DMS 273 (cell line): ENCODE measurements at regions not wholly inside any gene's neighbourhood (a gene's known extent, or its start where the extent isn't known, plus 50 kb on each side); places are given as distances from the start of the nearest gene placed in this dataset.
"Not testable (repeated sequence)": the region's sequence is repeated elsewhere in the genome, so short reads cannot be mapped to it uniquely, and the experiment has no call there.

Experiments used
- DNase-seq: peaks from one replicate; lab custom pipeline; 2025; ENCODE audit not compliant: unreplicated experiment; lab: John Stamatoyannopoulos, UW

DNA sequence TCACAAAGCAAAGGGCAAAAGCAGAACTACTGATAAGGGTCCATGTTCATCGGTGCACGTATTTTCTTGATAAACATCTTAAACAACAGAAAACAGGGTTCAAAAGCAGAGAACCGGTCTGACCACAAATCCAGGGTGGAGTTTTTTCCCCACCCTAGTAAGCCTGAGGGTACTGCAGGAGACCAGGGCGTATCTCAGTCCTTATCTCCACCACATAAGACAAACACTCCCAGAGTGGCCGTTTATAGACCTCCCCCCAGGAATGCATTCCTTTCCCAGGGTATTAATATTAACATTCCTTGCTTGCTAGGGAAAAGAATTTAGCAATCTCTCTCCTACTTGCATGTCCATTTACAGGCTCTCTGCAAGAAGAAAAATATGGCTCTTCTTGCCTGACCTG lies 567.9 kb upstream of the HS3ST1 start:
- DNase-seq, result not testable (repeated sequence)

DNA sequence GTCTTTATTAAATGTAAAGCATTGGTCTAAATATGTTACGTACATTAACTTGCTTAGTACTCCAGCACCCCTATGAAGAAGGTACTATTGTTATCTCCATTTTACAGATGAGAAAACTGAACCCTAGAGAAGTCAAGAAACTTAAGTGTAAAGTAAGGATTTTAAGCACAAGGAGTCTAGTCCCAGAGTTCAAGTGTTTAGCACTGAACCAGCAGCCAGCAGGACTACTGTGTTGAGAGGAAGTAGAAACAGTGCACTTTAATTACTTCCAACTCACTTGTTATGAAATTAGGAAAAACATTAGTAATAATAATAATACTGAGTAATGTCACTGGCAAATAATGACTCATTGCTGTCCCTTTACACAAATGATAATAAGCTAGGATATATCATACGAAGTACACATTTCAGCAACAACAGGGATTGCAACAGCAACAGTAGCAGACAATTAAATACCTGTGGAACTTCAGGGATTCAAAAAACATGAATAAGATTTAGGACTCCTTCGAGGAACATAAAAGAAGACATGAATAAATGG lies 548.1 kb upstream of the HS3ST1 start:
- no peak for DNase-seq

DNA sequence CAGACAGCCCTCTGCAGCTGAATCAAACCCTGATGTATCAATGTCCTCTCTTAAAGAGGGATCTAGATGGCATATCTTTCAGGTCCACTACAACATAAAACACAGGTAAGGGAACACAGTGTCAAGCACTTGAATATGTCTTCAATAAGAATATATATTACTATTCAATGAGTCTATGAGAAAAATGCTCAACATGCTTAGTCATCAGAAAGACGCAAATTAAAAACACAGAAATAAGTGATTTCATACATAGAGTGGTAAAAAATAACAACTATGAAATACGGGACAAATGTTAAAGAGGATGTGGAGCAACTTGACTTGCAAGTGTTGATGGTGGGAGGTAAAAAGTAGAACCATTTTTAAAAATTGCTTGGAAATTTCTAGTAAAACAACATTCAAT lies 544.6 kb upstream of the HS3ST1 start:
- DNase-seq, result no peak

DNA sequence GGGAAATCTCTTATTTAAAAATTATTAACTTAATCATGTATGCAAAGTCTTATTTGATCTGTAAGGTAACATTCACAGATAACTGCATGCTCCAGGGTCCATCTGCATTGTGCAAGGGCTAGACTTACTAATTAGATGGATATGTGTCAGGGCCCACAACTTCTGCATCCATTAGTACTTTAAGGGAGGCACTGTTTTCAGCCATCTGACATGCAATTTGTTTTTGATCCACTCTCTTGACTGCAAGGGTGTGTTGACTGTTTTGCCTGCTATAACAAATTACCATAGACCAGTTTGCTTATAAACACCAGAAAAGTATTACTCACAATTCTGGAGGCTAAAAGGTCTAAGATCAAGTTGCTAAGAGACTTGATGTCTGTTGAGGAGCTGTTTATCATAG lies 542.1 kb upstream of the HS3ST1 start:
- DNase-seq, result no peak

DNA sequence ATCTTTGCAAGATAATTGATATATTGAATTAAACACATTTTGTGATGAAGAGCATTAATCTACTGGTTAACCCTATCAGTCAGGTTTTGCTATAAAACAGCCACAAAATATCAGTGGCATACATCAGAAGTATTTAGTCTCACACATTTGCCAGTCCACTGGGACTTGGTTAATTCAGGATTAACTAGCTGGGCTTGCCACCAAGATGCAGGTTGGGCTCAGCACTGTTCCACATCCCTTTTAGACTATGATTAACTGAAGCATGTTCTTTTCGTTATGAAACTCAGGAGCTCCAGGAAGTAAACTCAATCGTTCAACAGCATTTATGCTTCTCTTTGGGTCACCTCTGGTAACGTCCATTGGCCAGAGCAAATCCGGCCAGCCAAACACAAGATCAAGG lies 538.1 kb upstream of the HS3ST1 start:
- DNase-seq, result no peak

DNA sequence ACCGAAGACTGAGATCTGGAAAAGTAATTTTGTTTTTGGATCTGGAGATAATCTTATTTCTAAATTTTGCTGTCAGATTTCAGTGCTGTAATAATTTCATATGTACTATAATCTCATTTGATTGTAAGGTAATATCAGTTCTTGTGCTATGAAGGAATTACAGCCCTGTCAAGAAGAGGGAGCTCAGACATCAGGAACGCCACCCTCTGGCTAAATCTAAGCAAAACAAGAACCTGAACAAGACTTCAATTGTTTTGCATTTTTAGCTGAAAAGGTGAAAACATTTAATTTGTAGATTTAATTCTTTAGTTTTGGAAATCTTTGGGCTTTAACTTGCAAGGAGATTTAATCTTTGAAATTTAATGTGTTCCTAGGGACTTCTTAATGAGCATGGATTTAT lies 525.4 kb upstream of the HS3ST1 start:
- peak; percentile 12 for DNase-seq

DNA sequence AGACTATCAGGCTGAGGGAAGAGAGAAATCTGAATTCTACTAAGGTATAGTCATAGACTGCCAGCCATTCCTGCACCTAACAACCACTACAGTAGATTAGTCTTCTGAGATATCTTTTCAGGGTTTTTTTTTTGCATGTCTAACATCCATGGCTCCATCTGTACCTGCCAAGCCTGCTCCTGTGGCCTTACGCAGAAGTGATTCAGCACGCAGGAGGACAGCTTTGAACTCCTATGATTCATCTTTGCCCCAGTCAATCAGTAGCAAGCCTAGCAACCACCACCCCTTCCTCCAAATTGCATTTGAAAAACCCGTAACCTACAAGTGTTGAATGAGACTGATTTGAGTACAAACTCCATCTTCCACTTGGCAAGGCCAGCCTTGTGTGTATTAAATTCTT lies 520.7 kb upstream of the HS3ST1 start:
- no peak for DNase-seq

DNA sequence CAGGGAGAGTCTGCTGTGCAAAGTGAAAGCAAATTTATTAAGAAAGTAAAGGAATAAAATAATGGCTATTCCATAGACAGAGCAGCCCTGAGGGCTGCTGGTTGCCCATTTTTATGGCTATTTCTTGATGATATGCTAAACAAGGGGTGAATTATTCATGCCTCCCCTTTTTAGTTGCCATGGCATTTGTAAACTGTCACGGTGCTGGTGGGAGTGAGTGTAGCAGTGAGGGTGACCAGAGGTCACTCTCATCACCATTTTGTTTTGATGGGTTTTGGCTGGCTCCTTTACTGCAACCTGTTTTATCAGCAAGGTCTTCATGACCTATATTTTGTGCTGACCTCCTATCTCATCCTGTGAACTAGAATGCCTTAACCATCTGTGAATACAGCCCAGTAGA lies 518.9 kb upstream of the HS3ST1 start:
- not testable (repeated sequence) for DNase-seq

DNA sequence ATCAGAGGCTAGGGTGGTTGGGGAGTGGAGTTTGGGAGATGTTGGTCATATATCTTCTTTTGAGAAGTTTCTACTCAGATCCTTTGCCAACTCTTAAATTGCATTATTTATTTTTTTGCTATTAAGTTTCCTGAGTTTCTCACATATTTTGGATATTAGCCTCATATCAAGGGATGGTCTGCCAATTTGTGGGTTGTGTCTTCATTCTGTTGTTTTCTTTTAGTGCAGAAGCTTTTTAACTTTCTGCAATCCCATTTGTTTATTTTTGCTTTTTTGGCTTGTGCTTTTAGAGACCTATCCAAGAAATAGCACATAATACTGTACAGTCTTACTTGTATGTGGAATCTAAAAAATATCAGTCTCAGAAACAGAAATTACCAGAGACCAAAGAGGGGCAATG lies 509.2 kb upstream of the HS3ST1 start:
- no peak for DNase-seq

DNA sequence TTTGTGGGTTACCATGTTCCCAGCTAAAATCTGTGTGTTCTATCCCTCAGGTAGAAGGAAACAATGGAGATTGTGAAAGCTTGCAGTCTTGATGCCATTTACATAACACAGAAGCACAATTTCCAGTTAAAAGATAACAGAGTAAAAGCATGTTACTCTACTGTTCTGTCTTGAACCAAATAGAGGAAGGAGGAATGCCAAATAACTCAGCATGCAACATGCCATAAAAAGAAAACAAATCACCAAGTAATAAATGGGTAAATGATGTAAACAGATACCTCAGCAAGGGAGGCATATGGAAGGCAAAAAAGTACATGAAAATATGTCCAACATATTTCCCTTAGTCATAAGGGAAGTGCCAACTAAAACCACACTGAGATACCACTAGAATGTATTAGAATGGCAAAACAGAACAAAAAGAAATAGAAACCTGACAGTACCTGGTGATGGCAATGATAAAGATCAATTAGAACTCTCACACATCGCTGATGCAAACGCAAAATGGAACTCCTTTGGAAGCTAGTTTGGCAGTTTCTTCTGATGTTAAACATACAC lies 502.6 kb upstream of the HS3ST1 start:
- DNase-seq, result no peak

DNA sequence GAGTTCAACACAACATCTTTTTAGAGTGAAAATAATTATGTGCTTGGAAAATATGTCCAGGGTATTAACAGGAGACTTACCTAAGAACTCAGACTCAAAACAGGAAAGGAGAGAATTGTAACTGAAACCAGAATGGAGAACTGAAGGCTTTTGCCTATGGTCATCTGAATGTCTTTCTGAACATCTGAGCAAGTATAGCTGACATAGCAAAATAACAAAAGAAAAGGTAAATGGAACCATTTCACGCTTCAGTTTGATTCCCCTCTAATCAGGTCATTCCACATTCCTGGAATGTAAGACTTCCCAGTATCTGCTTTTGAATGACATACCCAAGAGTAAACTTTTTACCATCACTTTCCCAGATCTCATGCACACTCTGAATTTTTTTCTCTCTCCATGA lies 500.4 kb upstream of the HS3ST1 start:
- no peak for DNase-seq

DNA sequence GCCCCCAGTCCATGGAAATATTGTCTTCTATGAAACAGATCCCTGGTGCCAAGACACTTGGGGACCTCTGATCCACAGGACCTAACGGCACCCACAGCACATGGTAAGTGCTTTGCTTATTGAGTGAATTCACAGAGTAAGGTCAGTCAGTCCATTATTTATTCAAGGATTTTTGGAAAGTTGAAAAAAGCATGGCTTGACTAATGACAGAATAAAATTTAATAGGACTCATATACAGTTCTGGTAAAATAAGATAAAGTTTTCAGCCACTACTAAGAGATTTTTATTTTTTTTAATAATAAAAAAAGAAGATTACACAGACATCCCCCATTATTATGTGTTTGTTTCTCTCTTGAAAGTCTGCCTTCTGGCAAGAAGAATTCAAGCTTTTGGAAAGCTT lies 490.6 kb upstream of the HS3ST1 start:
- no peak for DNase-seq

DNA sequence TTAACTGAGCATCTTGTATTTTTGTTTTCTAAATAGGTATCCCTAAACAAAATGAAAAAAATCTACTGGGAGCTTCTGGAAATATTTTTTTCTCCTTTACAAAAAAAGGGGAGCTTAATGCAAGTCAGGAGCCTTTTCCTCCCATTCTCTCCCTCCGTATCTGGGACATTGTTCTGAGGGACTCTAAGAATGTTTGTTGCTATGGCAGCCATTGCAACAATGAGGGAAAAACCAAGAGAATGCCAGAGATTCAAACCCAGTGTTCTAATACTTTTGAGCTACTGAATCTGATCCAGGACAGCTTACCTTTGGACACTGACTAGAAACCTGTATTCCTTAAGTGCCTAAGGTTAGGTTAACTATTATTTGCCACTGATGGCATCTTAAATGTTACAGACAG lies 485.7 kb upstream of the HS3ST1 start:
- DNase-seq, result no peak

DNA sequence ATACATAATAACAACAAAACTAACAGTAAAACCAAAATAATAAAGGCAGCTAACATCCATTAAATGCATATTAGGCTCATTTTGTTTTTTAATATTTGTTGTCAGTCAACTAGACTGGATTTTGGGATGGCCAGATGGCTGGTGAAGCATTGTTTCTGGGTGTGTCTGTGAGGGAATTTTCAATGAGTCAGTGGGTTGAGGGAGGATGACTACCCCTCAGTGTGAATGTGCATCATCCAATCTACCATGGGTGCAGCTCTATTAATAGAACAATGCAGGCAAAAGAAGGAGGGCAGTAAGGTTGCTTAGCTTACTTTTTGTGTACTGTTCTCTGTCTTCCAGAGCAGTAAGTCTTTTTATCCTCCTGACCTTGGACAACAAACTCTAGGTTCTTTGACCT lies 484.2 kb upstream of the HS3ST1 start:
- no peak for DNase-seq

DNA sequence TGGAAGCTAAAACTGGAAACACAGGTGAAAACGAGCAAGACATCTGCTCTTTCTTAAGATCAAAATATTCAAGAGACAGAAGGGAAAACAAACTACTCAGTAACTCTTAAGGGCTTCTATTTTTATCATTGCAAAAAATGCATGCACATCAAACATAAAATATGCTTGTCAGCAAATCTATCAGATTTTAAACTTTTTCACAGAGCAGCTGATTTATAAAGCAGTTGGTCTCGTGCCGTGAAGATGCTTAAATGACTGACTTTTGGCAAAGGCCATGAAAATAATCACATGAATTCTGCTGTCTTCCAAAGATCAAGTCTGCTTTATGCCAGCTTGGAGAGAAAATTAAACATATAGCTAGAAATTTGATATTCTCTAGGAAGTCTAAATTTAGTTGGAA lies 482.1 kb upstream of the HS3ST1 start:
- no peak for DNase-seq

DNA sequence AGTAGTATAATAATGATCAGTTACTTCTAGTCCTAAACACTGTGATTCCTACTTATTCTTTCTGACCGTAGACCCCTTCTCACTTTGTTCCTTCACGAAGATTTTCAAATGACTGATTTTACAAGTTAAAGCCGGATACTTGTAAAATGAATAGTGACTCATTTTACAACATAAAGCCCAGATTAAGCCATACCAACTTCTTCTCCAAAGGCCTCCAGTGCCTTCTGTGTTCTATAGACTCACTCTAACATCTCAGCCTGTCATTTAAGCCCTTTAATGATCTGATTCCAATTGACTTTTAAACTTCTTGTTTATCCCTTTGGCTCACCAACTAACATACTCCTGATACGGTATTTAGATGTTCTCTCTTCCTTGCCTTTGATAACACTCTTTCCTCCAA lies 480.0 kb upstream of the HS3ST1 start:
- DNase-seq, result no peak

DNA sequence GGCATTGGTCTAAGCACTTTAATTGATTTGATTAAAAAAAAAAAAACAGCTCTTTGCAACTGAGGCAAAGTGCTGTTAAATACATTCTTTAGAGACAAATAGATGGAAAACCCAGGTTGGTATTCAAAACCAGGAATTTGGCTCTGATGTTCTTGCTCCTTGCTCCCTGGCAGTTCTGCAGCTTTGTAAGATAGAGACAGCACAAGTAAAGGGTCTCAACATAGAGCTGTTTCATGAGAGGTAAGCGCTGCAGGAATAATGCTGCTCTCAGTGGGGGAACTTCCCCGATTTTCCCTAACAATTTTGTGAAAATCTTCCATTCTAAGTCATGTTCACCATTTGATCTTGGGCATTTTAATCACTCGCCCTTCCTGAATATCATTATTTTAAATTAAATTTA lies 479.5 kb upstream of the HS3ST1 start:
- DNase-seq, result no peak

DNA sequence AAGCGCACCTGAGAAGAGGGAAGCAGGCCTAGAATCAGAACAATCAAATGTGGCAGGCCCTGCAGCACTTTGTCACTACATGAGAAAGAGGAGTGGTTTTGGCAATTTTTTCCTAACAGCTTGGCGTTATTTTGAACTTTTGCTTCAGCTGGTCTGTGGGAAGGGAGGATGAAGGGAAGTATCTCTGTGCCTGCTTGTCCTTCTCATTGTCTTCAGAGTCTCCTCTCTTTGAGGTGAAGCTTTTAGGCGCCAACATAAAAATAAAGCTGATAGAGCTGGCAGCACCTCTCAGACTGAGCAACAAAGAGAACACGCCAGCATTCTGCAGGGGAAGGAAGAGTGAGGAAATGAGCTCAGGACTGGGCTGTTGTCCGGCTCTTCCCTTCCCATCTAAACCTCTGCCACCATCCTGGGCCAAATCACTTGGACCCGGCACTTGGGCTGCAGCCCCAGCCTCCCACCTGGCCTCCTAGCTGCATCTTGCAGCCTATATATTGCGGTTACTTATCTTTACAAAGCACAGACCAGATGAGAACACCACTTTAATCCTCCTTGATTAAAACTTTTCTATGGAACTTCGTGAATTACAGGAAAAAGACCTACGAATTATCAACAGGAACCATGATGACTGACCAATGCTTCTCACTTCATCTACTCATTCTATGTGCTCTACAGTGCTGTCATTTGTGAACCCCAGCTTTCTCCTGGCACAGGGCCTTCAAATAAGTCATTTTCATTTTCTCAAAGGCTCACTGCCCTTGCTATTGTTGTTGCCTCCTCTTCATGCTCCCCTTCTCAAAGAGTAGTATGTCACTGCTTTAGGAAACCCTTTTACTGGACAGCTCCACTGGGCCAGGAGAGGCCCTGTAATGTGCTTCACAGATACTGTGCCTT lies 476.4 kb upstream of the HS3ST1 start:
- no peak for DNase-seq

DNA sequence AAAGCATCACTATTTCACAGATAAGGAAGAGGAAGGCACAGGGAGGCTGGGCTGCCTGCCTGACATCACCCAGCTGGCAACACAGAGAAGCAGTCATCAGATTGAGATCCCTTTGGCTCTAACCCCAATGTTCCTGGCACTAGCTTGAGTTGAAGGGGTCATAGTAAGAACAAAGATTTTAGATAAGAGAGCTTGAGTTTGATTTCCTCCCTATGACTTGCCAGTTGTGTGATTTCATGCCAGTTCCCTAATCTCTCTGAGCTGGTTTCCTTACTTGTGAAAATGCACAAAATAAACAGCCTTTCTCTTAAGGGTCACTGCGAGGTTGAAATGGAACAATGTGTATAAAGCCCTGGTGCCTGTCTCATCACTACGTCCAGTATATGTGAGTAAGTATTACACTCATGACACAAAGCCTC lies 475.4 kb upstream of the HS3ST1 start:
- no peak for DNase-seq

DNA sequence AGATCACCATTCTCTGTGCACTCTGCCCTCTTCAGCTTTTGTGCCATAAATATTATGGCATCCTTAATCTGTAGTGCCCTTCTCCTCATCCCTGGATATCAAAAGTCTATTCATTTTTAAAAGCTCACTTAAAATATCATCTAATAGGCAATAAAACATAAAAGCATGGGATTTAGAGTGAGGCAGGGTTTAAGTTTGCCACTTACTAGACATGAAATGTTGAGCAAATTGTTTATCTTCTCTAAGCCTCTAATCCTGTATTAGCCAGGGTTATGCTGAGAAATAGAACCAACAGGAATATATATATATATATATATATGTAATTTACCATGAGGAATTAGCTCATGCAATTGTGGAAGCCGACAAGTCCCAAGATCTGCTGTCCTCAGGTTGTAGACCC lies 472.4 kb upstream of the HS3ST1 start:
- DNase-seq, result no peak

DNA sequence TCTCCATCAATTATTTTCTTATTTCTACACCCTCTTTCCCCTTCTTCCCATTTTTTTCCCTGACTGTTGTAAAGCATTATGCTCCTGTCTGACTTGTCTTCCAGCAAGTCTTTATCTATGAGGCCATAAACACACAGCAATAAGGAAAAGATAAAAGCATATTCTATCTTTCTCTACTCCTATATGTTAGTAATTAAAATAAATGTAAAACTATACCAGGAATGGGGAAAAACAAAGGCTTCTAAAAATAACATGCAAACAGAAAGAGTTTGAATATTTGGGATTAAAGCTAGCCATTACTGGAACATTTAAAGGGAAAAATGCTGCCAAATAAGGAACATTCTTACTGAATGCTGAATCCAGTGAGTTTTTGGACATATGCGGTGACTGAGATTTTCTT lies 471.7 kb upstream of the HS3ST1 start:
- no peak for DNase-seq

DNA sequence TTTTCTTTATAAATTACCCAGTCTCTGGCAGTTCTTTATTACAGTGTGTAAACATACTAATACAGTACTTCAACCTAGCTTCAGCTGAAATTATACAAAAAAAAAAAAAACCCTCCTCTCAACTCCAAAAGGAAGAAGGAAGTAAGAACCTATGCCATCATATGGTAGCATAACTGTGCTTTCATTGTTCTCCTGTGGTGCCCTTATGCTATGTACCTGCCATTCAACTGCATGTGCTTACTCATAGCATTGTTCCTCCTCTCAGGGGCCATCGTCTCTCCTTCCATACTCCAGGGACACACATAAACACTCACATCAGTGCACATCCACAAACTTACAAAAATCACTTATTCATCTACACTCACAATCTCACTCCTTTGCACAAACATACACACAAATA lies 470.1 kb upstream of the HS3ST1 start:
- DNase-seq, result no peak

DNA sequence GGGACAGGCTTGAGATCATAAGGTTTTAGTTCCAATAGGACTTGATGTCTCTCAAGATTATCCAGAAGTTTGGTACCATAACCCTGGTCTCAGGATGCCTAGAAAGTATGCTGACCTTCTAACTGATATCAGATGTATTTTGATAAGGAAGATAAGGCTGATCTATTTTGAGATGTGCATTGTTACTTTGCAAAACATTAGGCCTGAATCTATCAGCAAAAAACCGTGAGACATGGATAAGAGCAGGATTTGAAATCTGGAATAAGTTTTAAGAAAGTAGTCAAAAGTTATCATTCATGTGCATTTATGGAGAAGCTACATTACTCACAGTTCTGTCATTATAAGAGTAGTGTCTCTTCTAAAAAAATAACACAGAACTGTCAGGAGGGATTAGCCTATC lies 467.1 kb upstream of the HS3ST1 start:
- DNase-seq, result no peak
